Stimulated activated CD4-positive, alpha-beta T cell treated with anti-CD3 and anti-CD28 coated beads, TNF-alpha, amount 100 ng/mL, for 4 hours (primary cell): ENCODE measurements at regions not wholly inside any gene's neighbourhood (a gene's known extent, or its start where the extent isn't known, plus 50 kb on each side); places are given as distances from the start of the nearest gene placed in this dataset.

Experiments used
- DNase-seq, 3 experiments: peaks; one replicate each; pipeline ENCODE4 v3.0.0-alpha.2; 2020; ENCODE audit warnings: low read depth in 3 of 3

DNA sequence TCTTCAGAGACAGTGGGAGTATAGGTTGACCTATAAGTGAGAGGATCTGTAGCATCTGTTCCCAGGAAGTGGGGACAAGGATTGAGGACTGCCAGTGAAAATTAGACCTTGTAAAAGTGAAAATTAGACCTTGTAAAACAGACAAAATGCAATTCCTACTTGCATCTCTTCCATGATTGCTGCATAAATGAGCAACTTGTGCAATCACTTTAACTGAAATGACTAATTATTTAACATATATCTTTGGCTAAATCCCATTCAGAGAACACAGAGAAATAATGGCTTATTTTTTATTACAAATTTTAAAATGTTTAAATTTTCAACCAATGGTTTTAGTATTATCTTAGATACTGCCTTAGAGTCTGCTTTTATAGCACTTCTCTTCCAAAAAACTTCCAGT is 67.2 kb upstream of the NABP1 start:
- DNase-seq: no peak

DNA sequence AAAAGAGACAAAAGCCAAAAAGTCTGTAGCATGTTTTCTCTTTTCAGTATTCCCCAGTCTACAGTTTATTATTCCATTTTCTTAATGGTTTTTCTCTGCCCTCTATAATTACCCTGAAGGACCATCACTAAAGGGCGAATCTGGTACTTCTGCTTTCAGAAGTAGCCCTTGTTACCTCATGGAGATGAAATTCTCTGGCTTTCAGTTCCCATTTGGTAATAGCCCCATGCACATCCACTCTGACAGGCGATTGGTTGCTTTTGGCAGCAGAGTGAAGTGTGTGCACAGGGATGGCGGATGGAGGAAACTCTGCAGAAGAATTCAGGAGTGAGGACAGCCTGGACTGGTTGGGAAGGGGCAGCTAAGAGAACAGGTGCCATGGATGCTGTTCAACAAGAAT is 66.3 kb upstream of the NABP1 start:
- no peak for DNase-seq

DNA sequence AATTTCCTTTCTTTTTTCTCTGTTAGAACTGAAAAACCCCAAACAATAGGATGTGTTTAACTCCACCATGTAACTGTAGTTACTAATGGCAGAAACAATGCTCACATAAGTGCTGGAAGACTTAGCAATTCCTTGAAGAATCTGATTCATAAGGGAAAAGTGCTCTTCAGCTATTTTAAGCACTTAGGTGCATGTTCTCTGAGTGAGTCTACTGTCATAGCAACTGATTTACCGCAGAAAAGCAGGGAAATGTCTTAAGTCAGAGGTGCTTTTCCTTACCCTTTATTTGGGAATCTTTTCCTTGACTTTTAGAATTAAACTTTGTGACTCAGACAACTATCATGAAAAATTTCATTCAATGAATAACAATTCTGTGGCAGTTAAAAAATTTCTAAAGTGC is 65.4 kb upstream of the NABP1 start:
- no peak for DNase-seq

DNA sequence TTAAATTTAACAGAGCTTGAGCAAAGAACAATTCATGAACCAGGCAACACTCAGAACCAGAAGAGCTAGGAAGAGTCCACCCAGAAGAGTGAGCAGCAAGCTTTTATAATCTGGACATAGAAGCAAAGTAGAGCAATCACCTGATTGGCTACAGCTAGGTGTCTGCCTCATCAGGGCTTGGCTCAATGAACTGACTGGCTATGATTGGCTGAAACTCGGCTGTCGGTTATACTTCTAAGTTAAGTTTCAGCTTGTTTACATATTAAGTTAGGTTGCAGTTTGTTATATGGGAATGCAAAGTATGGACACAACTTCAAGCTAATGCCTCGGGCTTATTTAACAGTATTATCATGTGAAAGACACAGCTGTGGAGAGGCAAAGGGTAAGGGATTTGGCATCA is 63.2 kb upstream of the NABP1 start:
- DNase-seq: no peak

DNA sequence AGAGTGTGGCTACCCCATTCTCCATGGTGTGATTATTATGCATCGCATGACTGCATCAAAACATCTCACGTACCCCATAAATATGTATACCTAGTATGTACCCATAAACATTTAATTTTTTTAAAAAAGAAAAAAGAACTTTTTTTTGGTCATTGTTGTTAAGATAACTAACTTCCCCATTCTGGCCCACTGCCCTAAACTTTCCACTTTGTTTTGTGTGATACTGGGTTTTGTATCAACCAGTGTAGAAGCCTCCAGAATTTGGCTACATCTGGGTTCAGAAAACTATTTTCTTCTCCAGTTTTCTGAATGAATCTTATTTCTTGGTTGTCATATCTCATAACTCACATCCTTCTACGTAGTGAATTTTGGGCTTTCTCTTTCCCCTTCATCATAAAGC is 62.3 kb upstream of the NABP1 start:
- no peak for DNase-seq

DNA sequence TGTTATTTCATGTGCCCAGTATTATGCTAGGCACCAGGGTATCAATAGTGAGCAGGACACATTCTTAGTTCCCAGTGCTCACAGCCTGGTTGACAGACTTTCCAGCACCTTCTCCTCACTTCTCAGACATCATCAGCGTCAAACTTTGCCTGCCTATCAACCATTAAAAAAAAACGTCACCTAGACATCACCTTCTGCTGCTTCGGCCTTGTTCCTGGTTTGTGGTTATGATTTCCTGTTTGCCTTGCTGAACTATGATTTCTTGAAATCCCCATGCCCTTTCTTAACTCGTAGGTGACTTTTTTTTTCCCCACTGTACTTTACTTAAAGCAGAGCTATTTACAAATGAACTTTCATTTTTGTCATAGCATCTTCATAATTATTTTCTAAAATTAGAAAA is 60.4 kb upstream of the NABP1 start:
- DNase-seq: peak in 2 of 3 experiments; percentile 10 to 48

DNA sequence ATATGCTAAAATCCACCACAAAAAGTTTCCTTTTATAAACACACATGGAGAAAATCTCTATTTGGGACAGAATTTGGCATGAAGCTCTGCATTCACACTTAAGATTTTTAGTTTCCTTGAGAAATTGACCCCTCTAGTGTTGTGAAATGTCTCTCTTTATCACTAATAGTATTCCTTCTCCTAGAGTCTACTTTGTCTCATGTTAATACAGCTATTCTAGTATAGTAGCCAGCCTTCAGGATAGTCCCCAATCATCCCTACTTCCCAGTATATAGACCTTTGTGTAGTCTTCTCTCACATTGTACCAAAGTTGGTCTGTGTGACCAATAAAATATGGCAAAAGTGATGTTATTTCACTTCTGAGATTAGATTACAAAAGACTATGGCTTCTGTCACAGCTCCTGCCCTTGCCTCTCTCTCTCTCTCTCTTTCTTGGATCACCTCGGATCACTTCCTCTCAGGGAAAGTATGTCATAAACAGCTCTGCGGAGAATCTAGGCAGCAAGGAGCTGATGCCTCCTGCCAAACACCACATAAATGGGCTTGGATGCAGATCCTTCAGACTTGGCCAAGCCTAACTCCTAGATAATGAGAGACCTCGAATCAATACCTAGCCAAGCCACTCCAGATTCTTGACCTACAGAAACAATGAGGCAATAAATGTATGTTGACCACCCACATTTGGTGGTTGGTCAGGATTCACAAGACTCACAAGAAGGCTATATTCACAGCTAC is 59.7 kb upstream of the NABP1 start:
- DNase-seq: no peak

DNA sequence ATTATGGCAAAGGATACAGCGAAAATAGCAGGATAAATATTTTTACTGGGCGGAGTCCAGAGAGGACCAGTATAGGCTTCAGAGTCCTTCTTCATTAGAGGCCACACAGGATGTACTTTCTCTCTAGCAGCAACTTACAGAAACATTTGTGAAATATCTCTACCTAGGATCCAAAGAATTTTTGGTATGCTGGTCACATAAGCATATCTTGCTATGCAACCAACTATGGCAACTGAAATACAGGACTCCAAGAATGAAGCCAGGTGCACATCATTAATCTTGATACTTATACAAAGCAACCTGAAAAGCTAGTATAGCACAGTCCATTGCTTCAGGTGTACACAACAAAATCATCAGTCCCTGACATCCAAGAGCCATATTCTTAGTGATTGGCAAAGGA is 59.1 kb upstream of the NABP1 start:
- DNase-seq: no peak

DNA sequence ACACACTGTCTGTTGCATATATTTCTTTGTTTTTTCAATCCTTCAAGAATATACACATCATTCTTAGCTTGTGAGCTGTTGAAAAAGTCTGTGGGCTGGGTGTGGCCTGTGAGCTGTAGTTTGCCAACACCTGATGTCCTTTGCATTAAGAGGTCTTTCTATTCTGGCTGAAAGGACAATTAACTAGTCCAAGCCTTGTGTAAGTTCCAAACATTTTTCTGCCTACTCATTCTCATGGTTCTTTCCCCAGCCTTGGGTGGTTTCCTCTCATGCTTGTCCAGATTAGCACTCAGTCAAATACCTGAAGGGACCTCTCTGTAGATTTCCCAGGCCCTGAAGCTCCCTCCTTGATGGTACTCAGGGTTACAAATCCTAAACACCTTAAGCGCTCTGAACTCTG is 57.8 kb upstream of the NABP1 start:
- DNase-seq: no peak

DNA sequence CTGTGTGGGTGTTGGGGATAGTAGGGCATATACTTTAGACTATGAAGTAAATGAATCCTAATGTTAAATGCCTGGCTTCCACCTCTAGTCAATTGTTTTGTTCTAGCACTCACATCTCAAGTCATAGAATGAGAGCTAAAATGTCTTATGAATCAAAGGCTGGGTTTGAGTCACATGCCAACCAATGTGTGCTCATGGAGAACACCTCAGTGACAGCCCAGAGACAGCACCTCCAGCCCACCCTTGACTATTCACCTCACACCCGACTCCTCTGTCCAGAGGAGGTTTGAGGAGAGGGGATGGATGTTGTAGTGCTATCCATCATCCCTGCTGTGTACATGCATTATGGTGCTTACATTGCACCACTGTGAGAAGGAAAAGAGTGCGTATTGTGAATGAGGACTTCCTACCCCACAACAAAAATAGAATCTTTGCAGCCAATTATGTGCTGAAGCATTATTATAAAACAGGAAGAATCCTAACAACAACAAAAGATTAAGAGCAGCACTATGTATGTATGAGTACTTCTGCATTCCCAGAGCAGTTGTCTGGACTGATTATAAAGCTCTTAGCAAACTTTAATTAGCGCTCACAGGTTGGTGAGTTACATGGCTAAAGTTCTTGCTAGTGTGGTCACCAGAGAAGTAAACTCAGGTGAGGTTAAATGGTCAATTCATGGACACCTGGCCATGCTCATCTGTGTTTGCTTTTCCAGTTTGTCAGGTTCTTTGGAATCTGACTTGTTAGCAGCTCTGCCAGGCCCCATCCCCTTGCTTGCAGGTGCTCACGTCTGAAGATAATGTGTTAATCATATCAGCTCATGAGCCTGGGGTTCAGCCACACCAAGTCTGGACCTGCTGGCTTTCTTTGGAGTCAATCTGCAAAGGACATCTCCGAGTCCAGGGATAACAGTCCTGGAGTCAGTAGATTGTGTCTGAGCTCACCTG is 55.3 kb upstream of the NABP1 start:
- DNase-seq: no peak

DNA sequence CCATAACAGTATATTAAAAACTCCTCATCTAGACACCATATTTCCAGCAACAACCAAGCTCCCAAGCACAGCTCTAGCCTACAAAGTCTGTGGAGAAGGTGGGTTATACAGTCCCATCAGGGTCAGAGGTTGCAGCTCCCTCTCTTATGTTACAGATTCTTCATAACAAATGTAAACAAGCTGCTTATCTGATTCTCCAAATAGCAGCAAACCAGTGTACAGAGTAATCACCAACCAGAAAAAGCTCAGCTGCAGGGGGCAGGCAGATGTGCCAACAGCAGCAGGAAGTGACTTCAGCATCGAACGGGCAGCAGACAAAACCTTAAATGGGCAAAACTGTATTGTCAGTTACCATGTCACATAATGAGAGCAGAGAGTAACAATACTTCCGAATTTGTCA is 52.9 kb upstream of the NABP1 start:
- peak in 2 of 3 experiments; percentile 16 to 26 for DNase-seq

DNA sequence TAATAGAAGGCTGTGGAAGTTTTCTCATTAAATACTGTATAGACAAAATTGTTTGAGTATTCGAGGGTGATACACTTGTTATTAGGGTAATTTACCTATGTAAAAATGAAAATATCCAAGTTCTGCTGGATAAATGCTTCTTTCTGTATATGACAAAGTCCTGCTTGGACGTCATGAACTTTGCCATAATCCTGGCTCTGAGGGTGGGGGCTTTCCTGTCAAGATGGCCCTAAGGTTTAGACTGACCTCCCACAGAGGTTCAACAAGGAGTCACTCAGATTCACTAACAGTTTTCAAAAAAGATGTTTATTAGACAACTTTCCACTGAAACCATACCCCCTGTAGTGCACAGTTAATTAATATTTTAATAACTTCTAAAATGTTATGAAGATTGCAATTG is 52.5 kb upstream of the NABP1 start:
- no peak for DNase-seq

DNA sequence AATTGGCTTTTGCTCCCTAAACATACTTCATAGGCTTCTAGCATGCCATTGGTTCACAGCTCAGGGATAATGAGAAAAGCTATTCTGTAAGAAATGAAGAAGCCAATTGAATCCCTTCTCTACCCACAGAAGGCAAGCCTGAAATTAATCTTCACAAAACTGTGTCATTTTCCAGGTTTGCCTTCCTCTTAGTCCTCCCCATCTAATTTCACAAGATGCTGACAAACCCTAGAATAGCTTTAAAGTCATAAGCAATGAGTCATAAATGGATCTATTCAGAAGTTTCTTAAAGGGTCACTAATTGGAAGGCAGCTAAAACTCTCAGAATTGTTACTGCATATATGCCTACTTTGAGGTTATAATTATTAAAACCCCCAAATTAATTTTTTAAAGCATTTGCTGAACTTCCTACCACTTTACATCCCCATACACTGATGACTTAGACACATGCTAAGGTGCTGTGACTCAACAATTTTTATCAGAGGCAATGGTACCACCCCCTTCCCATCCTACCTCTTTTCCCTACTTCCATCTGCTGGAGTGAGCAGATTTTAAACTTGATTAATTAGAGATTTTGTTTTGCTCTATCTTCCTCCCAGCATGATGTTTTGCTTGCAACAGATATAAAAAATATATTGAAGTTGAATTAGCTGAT is 51.3 kb upstream of the NABP1 start:
- no peak for DNase-seq

DNA sequence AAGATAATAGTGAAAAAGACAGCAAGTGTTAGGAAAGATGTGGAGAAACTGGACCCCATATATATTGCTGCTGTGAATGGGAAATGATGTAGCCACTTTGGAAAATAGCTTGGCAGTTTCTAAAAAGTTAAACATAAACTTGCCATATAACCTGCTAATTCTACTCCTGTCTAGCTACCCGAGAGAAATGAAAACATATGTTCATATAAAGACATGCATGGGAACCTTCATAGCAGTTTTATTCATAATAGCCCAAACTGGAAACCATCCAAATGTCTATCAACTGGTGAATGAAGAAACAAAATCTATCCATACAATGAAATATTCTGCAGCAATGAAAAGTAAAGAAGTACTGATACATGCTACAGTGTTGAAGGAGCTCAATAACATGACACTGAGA is 50.4 kb upstream of the NABP1 start:
- no peak for DNase-seq
